ENCODE measurements at regions not wholly inside any gene's neighbourhood (a gene's known extent, or its start where the extent isn't known, plus 50 kb on each side); places are given as distances from the start of the nearest gene placed in this dataset.

DNA sequence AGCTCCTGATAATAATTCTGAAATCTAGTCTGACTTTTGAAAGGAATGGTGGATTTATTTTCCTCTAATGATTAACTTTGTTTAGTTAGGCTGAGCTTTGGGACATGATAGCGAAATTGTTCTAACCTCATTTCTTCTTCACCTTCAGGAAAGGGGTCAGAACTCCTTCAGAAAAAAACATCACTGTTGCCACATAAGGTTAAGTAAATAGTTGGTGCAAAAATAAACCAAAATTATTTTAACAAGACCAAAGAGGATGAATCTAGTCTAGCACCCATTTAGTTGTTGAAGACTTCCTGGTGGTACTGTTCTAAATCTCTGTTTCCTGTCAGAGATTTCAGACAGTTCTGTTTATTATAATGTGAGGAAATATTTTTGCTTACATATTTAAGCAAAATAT lies 379.8 kb downstream of the UTRN start (continued):
- TF ChIP-seq REST (IDR thresholded peaks at IDR 0.05) (peak; percentile 20), HNF4G (IDR thresholded peaks at IDR 0.05) (no peak), NR2F2 (IDR thresholded peaks at IDR 0.05) (peak; percentile 73), YY1 (IDR thresholded peaks at IDR 0.05) (peak; percentile 24), HNF4A (conservative IDR thresholded peaks at IDR 0.05) (peak; percentile 41 to 61), TAF1 (conservative IDR thresholded peaks at IDR 0.05) (no peak), JUND (IDR thresholded peaks at IDR 0.05) (no peak), RXRA (IDR thresholded peaks at IDR 0.05) (peak; percentile 51 to 67), FOXA1 (IDR thresholded peaks at IDR 0.05) (no peak), EGR1 (IDR thresholded peaks at IDR 0.05; ENCODE audit: low read depth in 2 of 2) (no peak)
- TF ChIP-seq, protein P1, sequence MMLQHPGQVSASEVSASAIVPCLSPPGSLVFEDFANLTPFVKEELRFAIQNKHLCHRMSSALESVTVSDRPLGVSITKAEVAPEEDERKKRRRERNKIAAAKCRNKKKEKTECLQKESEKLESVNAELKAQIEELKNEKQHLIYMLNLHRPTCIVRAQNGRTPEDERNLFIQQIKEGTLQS (IDR thresholded peaks at IDR 0.05): no peak

DNA sequence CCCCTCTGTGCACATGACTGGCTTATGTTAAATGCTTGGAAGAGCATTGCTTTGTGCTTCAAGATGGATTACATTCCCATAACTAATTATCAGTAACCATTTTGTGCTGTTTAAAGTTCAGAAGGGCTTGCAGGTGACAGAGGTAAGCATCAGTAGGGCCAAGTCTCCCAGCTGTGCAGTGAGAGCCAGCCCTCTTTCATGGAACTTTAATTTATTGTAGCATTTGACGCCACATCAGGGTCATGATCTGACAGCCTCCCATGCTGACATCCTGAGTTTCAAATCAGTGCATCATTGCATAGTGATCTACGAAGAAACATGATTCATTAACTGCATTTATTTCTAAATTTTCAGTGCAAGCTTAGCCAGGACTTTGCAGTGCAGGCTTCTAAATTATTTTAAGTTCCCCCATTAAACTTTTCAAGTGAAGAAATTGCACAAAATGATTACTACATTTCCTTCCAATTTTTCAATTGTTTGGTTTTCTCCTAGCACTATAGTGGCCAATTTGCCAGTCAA lies 380.9 kb downstream of the UTRN start:
- H3K4me3 ChIP-seq (ENCODE audit: low read depth in 1 of 3, low read length in 3 of 3): no peak overlapping the region
- no peaks in the 10 kb centered on the region for H3K36me3 ChIP-seq (ENCODE audit: control insufficient read depth in 4 of 4, insufficient read depth in 3 of 4, low read depth in 1 of 4, low read length in 3 of 4)
- H3K9me3 ChIP-seq (ENCODE audit: control insufficient read depth in 4 of 4, low read length in 3 of 4): peaks cover 0 to 2% (median 1%) of the 10 kb centered on the region in 4 donors
- H3K27ac ChIP-seq (ENCODE audit: low read depth in 1 of 2, low read length in 2 of 2): no peak overlapping the region
- 85% methylated on average over 2 of the region's 2 CpGs for WGBS
- H3K27me3 ChIP-seq (ENCODE audit: control insufficient read depth in 4 of 4, insufficient read depth in 4 of 4, low read length in 3 of 4): no peaks in the 10 kb centered on the region
- TF ChIP-seq ZBTB33 (IDR thresholded peaks at IDR 0.05) (no peak), TAF1 (conservative IDR thresholded peaks at IDR 0.05) (no peak), GABPA (IDR thresholded peaks at IDR 0.05 in 1 of 2, conservative IDR thresholded peaks at IDR 0.05 in 1 of 2) (no peak), REST (IDR thresholded peaks at IDR 0.05) (no peak), HNF4A (conservative IDR thresholded peaks at IDR 0.05) (no peak), FOXA1 (IDR thresholded peaks at IDR 0.05) (no peak), CTCF (IDR thresholded peaks at IDR 0.05; ENCODE audit: low read depth, low read length, missing input control) (no peak), NR2F2 (IDR thresholded peaks at IDR 0.05) (no peak), FOXA2 (IDR thresholded peaks at IDR 0.05) (no peak), YY1 (IDR thresholded peaks at IDR 0.05) (no peak), JUND (IDR thresholded peaks at IDR 0.05) (no peak), RAD21 (IDR thresholded peaks at IDR 0.05) (no peak), SP1 (IDR thresholded peaks at IDR 0.05) (no peak), RXRA (IDR thresholded peaks at IDR 0.05) (no peak), HNF4G (IDR thresholded peaks at IDR 0.05) (no peak), EGR1 (IDR thresholded peaks at IDR 0.05; ENCODE audit: low read depth in 2 of 2) (no peak)
- TF ChIP-seq, protein P2, sequence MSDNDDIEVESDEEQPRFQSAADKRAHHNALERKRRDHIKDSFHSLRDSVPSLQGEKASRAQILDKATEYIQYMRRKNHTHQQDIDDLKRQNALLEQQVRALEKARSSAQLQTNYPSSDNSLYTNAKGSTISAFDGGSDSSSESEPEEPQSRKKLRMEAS (IDR thresholded peaks at IDR 0.05): no peak
- TF ChIP-seq, protein P1 (IDR thresholded peaks at IDR 0.05): no peak
- no peak for DNase-seq (ENCODE audit: low spot score)
- peaks cover 5 to 36% (median 14%) of the 10 kb centered on the region in 4 donors for H3K4me1 ChIP-seq (ENCODE audit: control insufficient read depth in 4 of 4, insufficient read depth in 4 of 4, low read length in 3 of 4)
- no peak overlapping the region for H3K9ac ChIP-seq (ENCODE audit: low read depth in 1 of 2, low read length in 2 of 2)

Measured in liver (tissue), 8 donors.